HG03066 (cell line): ENCODE measurements at regions not wholly inside any gene's neighbourhood (a gene's known extent, or its start where the extent isn't known, plus 50 kb on each side); places are given as distances from the start of the nearest gene placed in this dataset.
"Not testable (repeated sequence)": the region's sequence is repeated elsewhere in the genome, so short reads cannot be mapped to it uniquely, and the experiment has no call there.

Source experiments
- ATAC-seq: cut with Tn5 transposase; IDR thresholded peaks from one replicate; pipeline ENCODE4 v1.9.1; 2021; ENCODE audit warnings: low read depth; ENCODE audit not compliant: unreplicated experiment

DNA sequence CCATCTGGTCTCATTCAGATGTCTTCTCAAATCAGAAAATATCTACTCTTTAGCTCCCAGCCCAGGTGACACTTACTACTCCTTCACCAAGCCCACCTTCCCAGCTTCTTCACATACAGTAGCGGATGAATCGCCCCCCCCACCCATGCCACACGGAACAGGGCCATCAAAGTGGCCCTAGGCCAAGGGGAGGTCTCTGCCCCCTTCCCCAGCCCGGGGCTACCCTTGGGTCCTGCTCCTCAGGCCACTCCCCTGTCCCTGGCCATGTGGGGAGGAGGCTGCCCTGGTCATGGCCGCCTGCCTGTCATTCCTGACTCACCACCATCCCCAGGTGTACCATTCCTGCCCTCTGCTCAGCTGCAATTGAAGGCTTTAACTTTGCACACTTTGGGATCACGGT is 142.8 kb downstream of the NECTIN1 start:
- ATAC-seq = no peak

DNA sequence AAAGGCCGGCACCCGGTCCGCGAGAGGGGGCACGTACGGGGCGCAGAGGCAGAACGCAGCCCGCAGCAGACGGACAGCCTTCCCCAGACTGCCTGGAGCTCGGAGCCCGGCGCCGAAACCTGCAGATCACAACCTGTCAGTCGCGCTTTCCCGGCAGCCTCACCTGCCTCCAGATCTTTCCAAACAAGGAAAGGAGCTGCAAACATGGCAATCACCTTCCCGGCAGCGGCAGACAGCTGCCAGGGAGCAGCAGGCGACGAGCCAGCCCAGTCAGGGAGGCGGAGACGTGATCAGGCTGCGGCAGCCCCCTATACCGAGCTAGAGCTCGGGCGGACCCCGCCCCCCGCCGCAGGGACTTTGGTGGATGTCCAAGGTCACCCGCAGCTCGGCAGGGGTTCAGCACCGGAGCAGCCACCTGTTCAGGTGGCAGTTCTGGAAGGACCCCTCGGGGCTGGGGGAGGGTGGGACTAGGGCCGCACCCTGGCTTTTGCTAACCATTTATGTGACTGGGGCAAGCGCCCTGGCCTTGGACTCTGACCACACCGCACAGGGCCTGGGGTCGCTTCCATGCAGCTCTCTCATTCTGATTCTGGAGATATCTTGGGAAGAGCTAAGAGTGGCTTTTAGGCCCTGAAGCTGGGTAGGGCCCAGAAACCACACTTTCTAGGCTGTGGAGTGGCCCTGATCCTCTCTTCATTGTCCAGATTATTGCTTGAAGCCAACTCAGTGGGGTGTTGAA is 143.8 kb downstream of the NECTIN1 start:
- no peak for ATAC-seq

DNA sequence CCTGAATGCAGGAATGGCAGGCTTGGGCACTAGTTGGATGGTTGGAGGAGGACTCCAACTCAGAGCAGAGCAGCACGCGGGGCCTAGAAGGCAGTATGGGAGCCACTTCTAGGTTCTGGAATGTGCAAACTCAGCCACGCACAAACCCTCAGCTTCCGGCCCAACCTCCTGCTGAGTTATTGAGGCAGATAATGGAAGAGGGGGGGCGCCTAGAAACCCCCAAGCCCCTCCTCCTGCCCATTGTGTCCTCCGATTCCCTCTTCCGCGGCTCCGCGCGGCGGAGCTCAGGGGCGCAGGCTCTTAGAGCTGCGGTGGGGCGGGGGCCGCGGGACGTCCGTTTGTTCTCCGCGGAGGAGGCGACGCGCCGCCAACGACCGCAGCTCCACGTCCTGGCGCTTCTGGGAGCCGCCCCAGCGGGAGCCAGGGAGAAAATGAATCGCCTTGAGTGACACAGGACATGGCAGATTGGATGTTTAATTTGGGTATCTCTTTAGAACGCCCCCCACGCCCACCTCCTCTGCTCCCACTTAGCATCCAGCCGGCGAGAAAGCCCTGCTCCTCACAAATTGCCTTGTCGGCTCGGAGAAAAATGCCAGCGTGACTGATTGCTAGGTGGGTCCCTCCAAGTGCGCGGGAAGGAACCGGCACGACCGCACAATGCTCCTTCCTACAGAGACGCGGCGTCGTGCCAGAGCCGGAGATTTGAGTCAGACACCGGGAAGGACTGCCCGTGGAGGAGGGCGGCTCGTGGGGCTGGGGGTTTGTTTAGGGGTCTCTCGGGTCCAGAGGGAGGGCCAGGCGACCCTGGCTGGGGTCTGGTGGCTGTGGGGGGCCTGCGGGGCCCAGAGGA is 144.6 kb downstream of the NECTIN1 start:
- no peak for ATAC-seq

DNA sequence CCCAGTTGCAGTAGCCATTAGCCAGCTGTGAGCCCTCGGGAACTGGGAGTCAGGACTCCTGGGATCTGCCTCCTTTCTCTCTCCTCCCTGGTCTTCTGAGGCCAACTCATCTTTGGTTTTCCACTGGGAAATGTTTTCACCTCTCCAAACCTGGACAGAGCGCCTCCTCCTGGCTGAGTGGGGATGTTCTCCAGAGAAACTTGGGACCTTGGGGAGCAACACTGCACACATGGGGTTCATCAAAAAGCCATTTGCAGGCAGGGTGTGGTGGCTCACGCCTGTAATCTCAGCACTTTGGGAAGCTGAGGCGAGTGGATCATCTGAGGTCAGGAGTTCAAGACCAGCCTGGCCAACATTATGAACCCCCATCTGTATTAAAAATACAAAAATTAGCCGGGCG is 145.4 kb downstream of the NECTIN1 start:
- no peak for ATAC-seq

DNA sequence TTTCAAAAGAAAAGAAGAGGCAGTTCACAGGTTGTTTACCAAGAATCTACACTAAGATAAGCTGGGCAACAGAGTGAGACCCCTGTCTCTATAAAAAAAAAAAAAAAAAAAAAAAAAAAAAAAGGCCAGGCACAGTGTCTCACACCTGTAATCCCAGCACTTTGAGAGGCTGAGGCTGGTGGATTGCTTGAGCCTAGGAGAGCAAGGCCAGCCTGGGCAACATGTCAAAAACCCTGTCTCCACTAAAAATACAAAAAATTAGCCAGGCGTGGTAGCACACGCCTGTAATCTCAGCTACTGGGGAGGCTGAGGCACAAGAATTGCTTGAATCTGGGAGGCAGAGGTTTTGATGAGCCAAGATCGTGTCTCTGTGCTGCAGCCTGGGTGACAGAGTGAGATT is 147.6 kb downstream of the NECTIN1 start:
- not testable (repeated sequence) for ATAC-seq

DNA sequence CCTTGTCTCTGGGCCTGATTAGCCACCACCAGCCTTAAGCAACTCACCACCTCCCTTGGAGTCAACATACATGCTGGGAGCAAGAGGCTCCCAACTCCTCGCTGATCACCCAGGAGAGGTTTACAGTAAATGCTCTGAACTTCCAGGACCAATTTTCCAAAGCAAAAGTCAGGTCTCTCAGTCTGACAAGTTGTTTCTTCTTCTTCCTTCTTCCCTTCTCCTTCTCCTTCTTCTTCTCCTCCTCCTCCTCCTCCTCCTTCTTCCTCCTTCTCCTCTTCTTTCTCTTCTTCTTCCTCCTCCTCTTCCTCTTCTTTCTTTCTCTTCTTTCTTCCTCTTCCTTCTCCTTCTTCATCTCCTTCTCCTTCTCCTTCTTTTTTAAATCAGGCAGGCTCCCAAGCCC is 148.2 kb downstream of the NECTIN1 start:
- ATAC-seq = no peak

DNA sequence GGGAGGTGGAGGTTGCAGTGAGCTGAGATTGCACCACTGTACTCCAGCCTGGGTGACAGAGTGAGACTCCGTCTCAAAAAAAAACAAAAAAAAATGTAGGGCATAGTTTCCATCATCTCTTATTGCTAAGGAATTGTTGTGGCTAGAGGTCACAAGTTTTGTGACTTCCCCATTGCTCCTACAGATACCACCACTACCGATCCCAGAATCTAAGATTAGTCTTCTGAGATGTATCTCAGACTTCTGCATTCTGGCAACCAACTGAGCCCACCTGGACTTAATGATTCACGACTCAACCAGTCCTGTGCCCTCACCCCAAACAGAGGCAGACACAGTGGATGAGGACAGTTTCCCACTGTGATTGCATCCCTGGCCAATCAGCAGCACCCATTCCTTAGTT is 148.9 kb downstream of the NECTIN1 start:
- no peak for ATAC-seq

DNA sequence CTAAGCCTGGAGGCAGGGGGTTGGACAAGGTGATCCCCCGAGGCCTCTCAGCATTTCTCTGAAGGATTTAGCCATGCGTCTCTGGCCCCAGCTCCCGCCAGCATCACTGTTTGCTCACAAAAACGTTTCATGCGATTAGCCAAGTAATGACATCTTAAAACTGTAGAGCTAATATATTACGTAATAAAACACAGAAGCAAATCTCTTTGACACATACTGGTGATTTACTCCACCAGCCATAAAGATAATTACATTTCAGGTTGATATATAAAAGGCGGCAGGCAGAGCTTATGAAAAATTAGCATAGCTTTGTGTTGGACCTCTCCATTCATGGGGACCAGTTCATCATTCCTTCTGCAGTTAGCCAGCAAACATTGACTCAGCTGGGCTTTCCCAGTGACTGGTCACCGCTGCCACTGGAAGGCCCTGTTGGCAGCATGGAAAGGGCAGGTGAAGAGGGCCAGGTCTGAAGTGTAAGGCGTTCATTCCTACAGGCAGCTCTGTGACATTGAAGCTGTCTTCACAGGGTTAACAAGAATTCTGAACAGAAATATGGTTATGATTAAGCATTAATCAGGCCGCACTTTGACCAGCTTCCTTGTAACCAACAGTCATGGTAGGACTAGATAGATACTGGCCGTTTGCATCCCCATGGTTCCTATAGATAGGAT is 150.3 kb downstream of the NECTIN1 start:
- ATAC-seq = no peak

DNA sequence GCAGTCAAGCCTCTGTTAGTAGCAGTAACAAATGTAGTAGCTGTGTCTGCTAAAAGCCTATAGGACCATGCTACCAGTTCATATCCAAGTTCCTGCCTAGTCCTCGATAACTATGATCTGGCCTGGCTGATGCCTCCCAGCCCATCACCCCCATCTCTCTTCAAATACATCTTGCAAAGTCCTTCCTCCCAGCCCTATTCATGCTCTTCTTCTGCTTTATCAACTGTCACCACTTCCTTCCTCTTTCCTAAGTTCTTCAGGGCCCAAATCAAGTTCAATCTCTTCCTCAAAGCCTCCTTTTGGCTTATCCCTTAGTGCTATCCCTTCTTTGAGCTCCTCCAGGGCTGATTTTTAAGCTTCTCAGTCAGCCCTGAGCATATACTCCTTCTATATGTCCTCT is 150.9 kb upstream of the THY1 start:
- no peak for ATAC-seq

DNA sequence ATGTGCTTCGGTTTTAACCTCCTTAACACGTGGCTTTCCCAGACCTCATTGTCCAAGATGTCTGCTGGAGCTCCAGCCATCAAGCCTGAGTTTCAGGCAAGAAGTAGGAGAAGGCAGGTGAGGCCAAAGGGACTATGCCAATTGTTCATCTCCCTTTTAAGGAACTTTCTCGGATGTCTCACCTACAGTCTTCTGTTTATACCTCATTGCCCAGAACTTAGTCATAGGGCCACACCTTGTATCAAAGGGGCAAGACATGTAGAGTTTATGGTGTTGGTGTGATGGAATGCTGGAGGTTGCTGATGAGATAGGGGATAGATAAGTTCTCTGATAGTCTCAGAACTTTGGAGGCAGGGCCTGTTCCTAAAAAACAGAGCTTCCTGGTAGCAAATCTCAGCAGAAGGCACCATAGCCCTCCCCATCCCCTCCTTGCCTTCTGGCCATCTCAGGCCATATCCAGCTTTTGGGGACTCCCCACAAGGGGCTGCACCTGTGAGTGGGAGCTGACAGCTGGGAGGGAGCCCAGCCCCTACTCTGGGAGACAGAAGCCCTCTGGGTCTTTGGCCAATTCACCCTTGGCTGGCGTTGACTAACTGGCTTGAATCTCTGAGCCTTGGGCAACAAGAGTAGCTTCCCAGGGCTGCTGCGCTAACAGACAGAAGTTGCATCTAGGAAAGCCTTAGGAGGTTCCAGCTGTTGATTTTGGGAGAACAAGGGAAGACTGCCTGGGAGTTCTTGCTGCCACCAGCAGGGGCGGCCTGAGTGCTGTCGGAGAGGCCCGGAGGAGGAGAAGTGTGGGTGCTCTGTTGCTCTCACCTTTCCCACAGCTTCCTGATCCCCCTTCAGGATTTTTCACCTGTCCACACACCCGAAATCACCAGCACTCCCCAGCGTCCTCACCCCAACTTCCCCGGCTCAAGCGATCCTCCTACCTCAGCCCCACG is 149.8 kb upstream of the THY1 start:
- no peak for ATAC-seq

DNA sequence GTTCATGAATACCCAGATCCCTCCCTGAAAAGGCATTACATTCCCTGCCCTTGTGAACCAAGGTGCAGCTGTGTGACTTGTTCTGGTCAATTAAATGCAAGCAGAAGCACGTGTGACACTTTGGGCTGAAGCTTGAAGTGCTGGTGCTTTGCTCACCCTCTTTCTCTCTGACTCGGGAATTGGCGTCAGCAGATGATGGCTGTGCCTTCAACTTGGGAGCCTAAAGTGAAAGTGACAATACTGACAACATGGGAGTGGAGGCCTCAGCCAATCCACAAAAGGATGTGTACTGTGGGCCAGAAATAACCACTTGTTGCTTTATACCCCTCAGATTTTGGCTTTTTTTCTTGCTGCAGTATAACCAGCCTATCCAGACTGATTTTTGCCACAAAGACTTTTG is 148.3 kb upstream of the THY1 start:
- ATAC-seq = no peak

DNA sequence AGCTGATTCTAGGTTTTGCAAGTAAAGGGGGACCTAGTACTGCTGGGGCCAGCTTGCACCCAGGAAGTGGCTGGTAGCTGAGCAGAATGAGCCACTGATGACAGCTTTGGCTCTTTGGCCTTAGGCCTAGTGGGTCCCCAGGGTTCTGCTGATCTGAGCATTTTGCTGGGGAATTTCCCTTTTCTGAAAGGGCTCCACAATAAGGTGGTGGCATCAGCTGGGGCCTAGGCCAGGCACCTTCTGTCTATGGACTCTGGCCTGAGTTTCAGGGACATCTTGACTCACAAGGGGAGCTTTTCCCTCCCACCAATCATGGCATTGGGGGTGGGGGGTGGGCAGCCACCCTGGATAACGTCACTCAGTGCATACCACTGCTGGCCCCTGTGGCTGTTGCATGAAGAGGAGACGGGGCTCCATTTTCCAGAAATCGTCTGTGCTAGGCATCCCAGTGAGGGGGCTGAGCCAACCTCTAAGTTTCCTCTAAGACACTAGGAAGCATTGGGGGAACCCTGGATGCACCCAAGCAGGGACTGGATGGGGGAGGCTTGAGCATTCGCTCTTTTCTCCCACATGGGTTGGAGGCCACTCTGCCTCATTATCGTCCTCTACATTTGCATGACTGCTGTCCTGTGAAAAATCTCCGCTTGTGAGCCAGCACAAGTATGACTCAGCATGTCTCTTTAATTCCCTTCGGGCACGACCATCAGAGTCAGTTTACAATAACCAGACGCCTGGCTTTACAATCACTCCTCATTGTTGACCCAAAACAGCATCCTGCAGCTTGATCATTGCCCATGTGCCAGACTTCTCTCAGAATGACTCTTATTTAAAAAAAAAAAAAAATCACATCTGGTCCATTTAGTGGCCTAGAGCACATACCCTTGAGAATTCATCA is 145.0 kb upstream of the THY1 start:
- no peak for ATAC-seq

DNA sequence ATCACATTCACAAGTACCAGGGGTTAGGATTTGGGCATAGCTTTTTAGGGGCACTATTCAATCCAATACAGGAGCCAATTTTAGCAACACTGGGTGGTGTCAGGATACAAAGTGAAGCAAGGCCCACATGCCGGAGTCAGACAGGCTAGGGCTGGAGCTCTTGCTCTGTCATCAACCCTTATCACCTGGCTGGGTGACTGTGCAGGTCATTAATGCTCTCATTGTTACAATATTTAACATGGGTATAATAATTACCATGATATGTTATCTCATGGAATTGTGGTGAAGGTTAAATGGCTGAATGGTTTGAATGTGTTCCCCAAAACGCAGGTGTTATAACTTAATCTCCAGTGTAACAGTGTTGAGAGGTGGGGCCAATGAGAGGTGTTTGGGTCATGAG is 143.3 kb upstream of the THY1 start:
- no peak for ATAC-seq

DNA sequence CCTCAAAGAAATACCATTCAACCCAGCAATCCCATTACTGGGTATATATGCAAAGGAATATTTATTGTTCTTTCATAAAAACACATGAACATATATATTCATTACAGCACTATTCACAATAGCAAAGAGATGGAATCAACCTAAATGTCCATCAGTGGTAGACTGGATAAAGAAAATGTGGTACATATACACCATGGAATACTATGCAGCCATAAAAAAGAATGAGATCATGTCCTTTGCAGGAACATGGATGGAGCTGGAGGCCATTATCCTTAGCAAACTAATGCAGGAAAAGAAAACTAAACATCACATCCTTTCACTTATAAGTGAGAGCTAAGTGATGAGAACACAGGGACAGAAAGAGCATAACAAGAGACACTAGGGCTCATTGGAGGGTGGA is 142.7 kb upstream of the THY1 start:
- not testable (repeated sequence) for ATAC-seq

DNA sequence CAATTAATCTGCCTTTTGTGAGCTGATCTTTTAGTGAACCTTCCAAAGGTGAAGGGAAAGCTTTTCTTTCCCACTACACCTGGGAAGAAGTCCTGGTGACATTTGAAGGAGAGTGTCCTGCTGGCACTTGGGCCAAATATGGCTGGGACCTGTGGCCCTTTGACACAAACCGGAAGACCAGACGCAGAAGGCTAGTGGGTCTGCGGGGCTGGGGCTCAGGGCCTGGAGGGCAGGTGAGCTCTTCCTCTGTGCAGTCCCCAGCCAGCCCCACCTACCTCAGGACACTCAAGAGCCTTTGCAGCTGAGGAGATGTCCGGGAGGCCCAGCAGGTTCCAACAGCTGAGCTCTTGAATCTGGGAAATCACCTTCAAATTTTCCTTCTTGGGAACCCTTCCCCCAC is 138.0 kb upstream of the THY1 start:
- ATAC-seq = no peak

DNA sequence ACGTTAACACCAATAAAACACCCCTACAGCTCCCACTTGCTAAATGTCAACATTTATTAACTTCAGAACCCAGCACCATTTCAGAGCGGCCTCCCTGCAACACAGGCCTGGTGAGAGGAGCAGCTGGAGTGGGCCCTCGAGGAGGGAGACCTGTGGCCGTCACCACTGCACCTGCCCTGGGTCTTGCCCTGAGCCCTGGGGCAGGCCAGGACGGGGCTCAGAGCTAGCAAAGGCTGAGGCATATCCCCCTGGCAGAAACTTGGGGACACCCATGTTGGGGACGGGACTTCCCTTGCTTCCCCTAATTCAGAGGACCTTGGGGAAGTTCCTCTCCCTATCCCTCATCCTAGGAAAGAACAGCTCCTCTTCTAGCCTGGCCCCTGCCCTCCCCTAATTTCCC is 137.3 kb upstream of the THY1 start:
- ATAC-seq = no peak

DNA sequence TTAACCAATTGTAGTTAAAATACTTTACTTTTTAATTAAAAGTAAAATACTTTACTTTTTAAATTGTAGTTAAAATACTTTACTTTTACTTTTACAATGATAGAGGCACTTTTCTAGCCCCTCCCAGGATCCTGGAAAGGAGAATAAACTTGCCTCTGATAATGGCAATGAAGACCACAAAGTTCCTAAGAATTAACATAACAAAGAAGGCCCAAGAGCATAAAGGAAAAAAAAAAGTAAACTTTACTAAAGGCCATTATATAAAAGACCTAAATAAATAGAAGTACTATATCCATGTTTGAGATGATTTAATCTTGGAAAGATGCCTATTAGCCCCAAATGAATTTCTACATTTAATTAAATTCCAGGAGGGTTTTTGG is 129.1 kb upstream of the THY1 start:
- no peak for ATAC-seq

DNA sequence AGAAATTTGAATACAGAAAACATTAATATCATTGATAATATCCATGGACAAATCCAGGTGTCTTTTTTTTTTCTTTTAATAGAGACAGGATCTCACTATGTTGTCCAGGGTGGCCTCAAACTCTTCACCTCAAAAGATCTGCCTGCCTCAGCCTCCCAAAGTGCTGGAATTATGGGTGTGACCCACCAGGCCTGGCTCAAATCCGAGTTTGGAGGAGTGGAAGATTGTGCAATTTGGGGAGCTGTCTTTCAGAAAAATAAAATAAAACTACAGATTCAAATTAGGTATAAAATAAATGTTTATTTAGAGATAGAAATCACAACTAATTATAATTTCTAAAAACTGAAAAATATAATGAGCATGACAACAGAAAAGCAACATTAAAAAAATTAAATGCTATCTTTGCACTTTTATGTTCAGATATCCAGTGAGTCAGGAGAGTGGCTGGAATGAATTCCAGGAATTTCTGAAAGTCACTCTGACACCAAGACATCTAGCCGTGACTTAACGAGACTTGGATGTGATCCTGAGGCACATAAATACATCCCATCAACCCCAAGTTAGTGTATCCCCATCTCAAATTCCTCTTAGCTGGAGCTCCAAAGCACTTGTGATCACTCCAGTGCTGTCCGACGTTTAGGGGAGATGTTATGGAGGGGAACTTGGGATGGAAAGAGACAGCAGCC is 128.6 kb upstream of the THY1 start:
- ATAC-seq = no peak
